ENCODE measurements at regions not wholly inside any gene's neighbourhood (a gene's known extent, or its start where the extent isn't known, plus 50 kb on each side); places are given as distances from the start of the nearest gene placed in this dataset.

GRCh38 chr5:40274568-40274967, 405.1 kb upstream of the PTGER4 start:
- H3K4me3 ChIP-seq: no peak overlapping the region
- no peak overlapping the region for H3K27ac ChIP-seq
- no peak for TF ChIP-seq CTCF (IDR thresholded peaks at IDR 0.05)
- TF ChIP-seq POLR2A (IDR thresholded peaks at IDR 0.05): no peak
- no peaks in the 10 kb centered on the region for H3K9me3 ChIP-seq
- H3K36me3 ChIP-seq: no peaks in the 10 kb centered on the region
- H3K27me3 ChIP-seq: no peaks in the 10 kb centered on the region
- intact Hi-C loops (cut with DNase I; ENCODE audit: low total_unique reads): no loop called here
- DNase-seq: no peak
- no peaks in the 10 kb centered on the region for H3K4me1 ChIP-seq

GRCh38 chr5:40273936-40274335, 405.8 kb upstream of the PTGER4 start:
- TF ChIP-seq POLR2A (IDR thresholded peaks at IDR 0.05): no peak
- TF ChIP-seq CTCF (IDR thresholded peaks at IDR 0.05): no peak
- Histone ChIP-seq H3K27ac (no peak overlapping the region), H3K9me3 (no peaks in the 10 kb centered on the region), H3K27me3 (no peaks in the 10 kb centered on the region), H3K4me1 (no peaks in the 10 kb centered on the region), H3K4me3 (no peak overlapping the region), H3K36me3 (no peaks in the 10 kb centered on the region)
- no peak for DNase-seq
- intact Hi-C loops (cut with DNase I; ENCODE audit: low total_unique reads): no loop called here

GRCh38 chr5:40271476-40271875, 408.2 kb upstream of the PTGER4 start:
- no peaks in the 10 kb centered on the region for H3K9me3 ChIP-seq
- H3K27me3 ChIP-seq: no peaks in the 10 kb centered on the region
- no peak overlapping the region for H3K27ac ChIP-seq
- DNase-seq: no peak
- H3K4me3 ChIP-seq: no peak overlapping the region
- H3K36me3 ChIP-seq: no peaks in the 10 kb centered on the region
- intact Hi-C loops (cut with DNase I; ENCODE audit: low total_unique reads): no loop called here
- TF ChIP-seq POLR2A (IDR thresholded peaks at IDR 0.05) (no peak), CTCF (IDR thresholded peaks at IDR 0.05) (no peak)
- no peaks in the 10 kb centered on the region for H3K4me1 ChIP-seq

- DNase-seq: no peak
- intact Hi-C loops (cut with DNase I; ENCODE audit: low total_unique reads): no loop called here
- Histone ChIP-seq H3K27ac (no peak overlapping the region), H3K27me3 (no peaks in the 10 kb centered on the region), H3K36me3 (no peaks in the 10 kb centered on the region), H3K4me3 (no peak overlapping the region), H3K9me3 (no peaks in the 10 kb centered on the region), H3K4me1 (no peaks in the 10 kb centered on the region)
- TF ChIP-seq POLR2A (IDR thresholded peaks at IDR 0.05) (no peak), CTCF (IDR thresholded peaks at IDR 0.05) (no peak)
Measured at GRCh38 chr5:40270274-40270845, 409.4 kb upstream of the PTGER4 start.

- Histone ChIP-seq H3K9me3 (no peaks in the 10 kb centered on the region), H3K27me3 (no peaks in the 10 kb centered on the region), H3K4me1 (no peaks in the 10 kb centered on the region), H3K27ac (no peak overlapping the region), H3K36me3 (no peaks in the 10 kb centered on the region), H3K4me3 (no peak overlapping the region)
- no peak for DNase-seq
- TF ChIP-seq POLR2A (IDR thresholded peaks at IDR 0.05) (no peak), CTCF (IDR thresholded peaks at IDR 0.05) (no peak)
- intact Hi-C loops (cut with DNase I; ENCODE audit: low total_unique reads): no loop called here
Measured at GRCh38 chr5:40268088-40268487, 411.6 kb upstream of the PTGER4 start.

All from uterus (tissue), 3 donors.